ENCODE measurements at regions not wholly inside any gene's neighbourhood (a gene's known extent, or its start where the extent isn't known, plus 50 kb on each side); places are given as distances from the start of the nearest gene placed in this dataset.
"Not testable (repeated sequence)": the region's sequence is repeated elsewhere in the genome, so short reads cannot be mapped to it uniquely, and the experiment has no call there.

GRCh38 chr15:101877649-101878048, 65.6 kb downstream of the OR4F15 start:
- H2AK5ac ChIP-seq (ENCODE audit: low read depth, low read length); H2AFZ ChIP-seq (replicated peaks; ENCODE audit: low read length, poor library complexity); in situ Hi-C loops (cut with MboI; ENCODE audit: low sequenced_read_pairs); BruUV-seq (replicated peaks); dilution Hi-C loops (cut with HindIII; ENCODE audit: low sequenced_read_pairs, unreplicated experiment); H2AK9ac ChIP-seq (replicated peaks; ENCODE audit: low read depth, low read length, poor library complexity); H3K4me1 ChIP-seq (ENCODE audit: control insufficient read depth, insufficient read depth, low read length); H4K8ac ChIP-seq (ENCODE audit: low read depth in 2 of 2, low read length in 2 of 2); H3K9me1 ChIP-seq (ENCODE audit: insufficient read depth, low read length); H3K4me2 ChIP-seq (ENCODE audit: low read depth, low read length); H2BK5ac ChIP-seq (ENCODE audit: low read depth, low read length, poor library complexity, severe bottlenecking); CTCF ChIA-PET; H2BK120ac ChIP-seq (ENCODE audit: low read depth, low read length); H2BK20ac ChIP-seq (ENCODE audit: low read depth, low read length); H3K27ac ChIP-seq (ENCODE audit: insufficient read depth, low read length); H4K5ac ChIP-seq (ENCODE audit: low read depth, low read length); H3K23ac ChIP-seq (ENCODE audit: low read depth, low read length); H3K4ac ChIP-seq (ENCODE audit: low read depth, low read length); H4K91ac ChIP-seq (ENCODE audit: insufficient read depth, low read depth, low read length); POLR2A ChIA-PET (ENCODE audit: unreplicated experiment); H4K20me1 ChIP-seq (ENCODE audit: insufficient read depth, low read length); H3K79me1 ChIP-seq (ENCODE audit: low read depth in 1 of 2, low read length in 2 of 2); H3K4me3 ChIP-seq (ENCODE audit: insufficient read depth, low read depth, low read length); intact Hi-C loops (cut with micrococcal nuclease); H3K9ac ChIP-seq (ENCODE audit: low read depth, low read length); H3K9me3 ChIP-seq (ENCODE audit: control insufficient read depth, insufficient read depth, low read length); H3K14ac ChIP-seq (replicated peaks; ENCODE audit: low read depth, low read length); H3K27me3 ChIP-seq (ENCODE audit: control insufficient read depth, insufficient read depth, low read length); H3K36me3 ChIP-seq (ENCODE audit: control insufficient read depth, insufficient read depth, low read length); H3K56ac ChIP-seq (ENCODE audit: extremely low read depth, insufficient read depth, low read length); DNase-seq; H2BK15ac ChIP-seq (ENCODE audit: low read depth, low read length); ATAC-seq (ENCODE audit: low read depth); H3K18ac ChIP-seq (ENCODE audit: low read depth, low read length): not testable (repeated sequence)
- no CpG with 5 or more reads among the region's 3 CpGs for WGBS, 2 experiments (ENCODE audit: extremely low coverage in 2 of 2, insufficient read length in 1 of 2)
- TF ChIP-seq RAD21 (IDR thresholded peaks at IDR 0.05; ENCODE audit: low read length) (peak; percentile 49), CTCF (conservative IDR thresholded peaks at IDR 0.05; ENCODE audit: low read depth, low read length) (peak; percentile 40), SMC3 (IDR thresholded peaks at IDR 0.05; ENCODE audit: low read depth, low read length) (peak; percentile 54)

- H3K27ac ChIP-seq (ENCODE audit: insufficient read depth, low read length); H2BK15ac ChIP-seq (ENCODE audit: low read depth, low read length); H2AK9ac ChIP-seq (replicated peaks; ENCODE audit: low read depth, low read length, poor library complexity); H4K91ac ChIP-seq (ENCODE audit: insufficient read depth, low read depth, low read length); H3K23ac ChIP-seq (ENCODE audit: low read depth, low read length); H4K20me1 ChIP-seq (ENCODE audit: insufficient read depth, low read length); H3K36me3 ChIP-seq (ENCODE audit: control insufficient read depth, insufficient read depth, low read length); H2BK5ac ChIP-seq (ENCODE audit: low read depth, low read length, poor library complexity, severe bottlenecking); H3K9me1 ChIP-seq (ENCODE audit: insufficient read depth, low read length); H3K4ac ChIP-seq (ENCODE audit: low read depth, low read length); H2AK5ac ChIP-seq (ENCODE audit: low read depth, low read length); in situ Hi-C loops (cut with MboI; ENCODE audit: low sequenced_read_pairs); H3K9ac ChIP-seq (ENCODE audit: low read depth, low read length); H3K18ac ChIP-seq (ENCODE audit: low read depth, low read length); H2BK20ac ChIP-seq (ENCODE audit: low read depth, low read length); H3K14ac ChIP-seq (replicated peaks; ENCODE audit: low read depth, low read length); H4K8ac ChIP-seq (ENCODE audit: low read depth in 2 of 2, low read length in 2 of 2); H3K9me3 ChIP-seq (ENCODE audit: control insufficient read depth, insufficient read depth, low read length); CTCF ChIA-PET; ATAC-seq (ENCODE audit: low read depth); dilution Hi-C loops (cut with HindIII; ENCODE audit: low sequenced_read_pairs, unreplicated experiment); POLR2A ChIA-PET (ENCODE audit: unreplicated experiment); H4K5ac ChIP-seq (ENCODE audit: low read depth, low read length); H3K79me1 ChIP-seq (ENCODE audit: low read depth in 1 of 2, low read length in 2 of 2); intact Hi-C loops (cut with micrococcal nuclease); H3K4me3 ChIP-seq (ENCODE audit: insufficient read depth, low read depth, low read length); BruUV-seq (replicated peaks); H3K56ac ChIP-seq (ENCODE audit: extremely low read depth, insufficient read depth, low read length); H3K4me2 ChIP-seq (ENCODE audit: low read depth, low read length); H3K4me1 ChIP-seq (ENCODE audit: control insufficient read depth, insufficient read depth, low read length); H2BK120ac ChIP-seq (ENCODE audit: low read depth, low read length); DNase-seq; H3K27me3 ChIP-seq (ENCODE audit: control insufficient read depth, insufficient read depth, low read length); H2AFZ ChIP-seq (replicated peaks; ENCODE audit: low read length, poor library complexity): not testable (repeated sequence)
- no CpG with 5 or more reads among the region's 5 CpGs for WGBS, 2 experiments (ENCODE audit: extremely low coverage in 2 of 2, insufficient read length in 1 of 2)
Observed at GRCh38 chr15:101912349-101913287, 100.6 kb downstream of the OR4F15 start.

Data from IMR-90 (cell line).